H9 (cell line): ENCODE measurements at regions not wholly inside any gene's neighbourhood (a gene's known extent, or its start where the extent isn't known, plus 50 kb on each side); places are given as distances from the start of the nearest gene placed in this dataset.

Experiments
- DNase-seq: peaks from one replicate; pipeline ENCODE4 v3.0.0-alpha.2; 2017
- H2AFZ ChIP-seq: one replicate; pipeline ENCODE4 v1.6.1; 2013; ENCODE audit warnings: mild to moderate bottlenecking, low read length, control low read depth, moderate library complexity
- H2AK5ac ChIP-seq: 2 replicates; pipeline ENCODE4 v1.6.1; 2013; ENCODE audit warnings: low read length, control low read depth, mixed read lengths; ENCODE audit not compliant: insufficient read length
- H2BK120ac ChIP-seq: one replicate; pipeline ENCODE4 v1.6.1; 2013; ENCODE audit warnings: low read depth, mild to moderate bottlenecking, low read length, control low read depth, inconsistent platforms; ENCODE audit not compliant: poor library complexity, severe bottlenecking
- H2BK12ac ChIP-seq: 2 replicates; pipeline ENCODE4 v1.6.1; 2013; ENCODE audit warnings: low read length, control low read depth, mixed read lengths, low read depth; ENCODE audit not compliant: insufficient read length
- H2BK15ac ChIP-seq: 2 replicates; pipeline ENCODE4 v1.6.1; 2013; ENCODE audit warnings: low read depth, low read length, control low read depth
- H2BK20ac ChIP-seq: one replicate; pipeline ENCODE4 v1.6.1; 2013; ENCODE audit warnings: low read depth, mild to moderate bottlenecking, low read length, control low read depth, inconsistent platforms; ENCODE audit not compliant: poor library complexity, severe bottlenecking
- H2BK5ac ChIP-seq: 2 replicates; pipeline ENCODE4 v1.6.1; 2013; ENCODE audit warnings: low read length, control low read depth, mixed read lengths; ENCODE audit not compliant: insufficient read length
- H3K14ac ChIP-seq: 2 replicates; pipeline ENCODE4 v1.6.1; 2013; ENCODE audit warnings: low read length, control low read depth; ENCODE audit not compliant: insufficient read depth
- H3K18ac ChIP-seq: 2 replicates; pipeline ENCODE4 v1.6.1; 2013; ENCODE audit warnings: low read depth, mild to moderate bottlenecking, mixed read lengths, low read length, control low read depth; ENCODE audit not compliant: insufficient read length
- H3K23ac ChIP-seq: 2 replicates; pipeline ENCODE4 v1.6.1; 2013; ENCODE audit warnings: low read length, control low read depth, mixed read lengths, low read depth; ENCODE audit not compliant: insufficient read length
- H3K23me2 ChIP-seq: 2 replicates; pipeline ENCODE4 v1.6.1; 2013; ENCODE audit warnings: low read depth, mild to moderate bottlenecking, mixed read lengths, low read length, control low read depth; ENCODE audit not compliant: insufficient read length, poor library complexity, severe bottlenecking
- H3K27ac ChIP-seq: 2 replicates; pipeline ENCODE4 v1.5.1; 2013; ENCODE audit warnings: low read length, control low read depth, mixed read lengths, low read depth; ENCODE audit not compliant: insufficient read length
- H3K27me3 ChIP-seq: 2 replicates; pipeline ENCODE4 v1.6.1; 2013; ENCODE audit warnings: low read length, control low read depth, inconsistent platforms; ENCODE audit not compliant: insufficient read depth
- H3K4ac ChIP-seq: 2 replicates; pipeline ENCODE4 v1.6.1; 2013; ENCODE audit warnings: low read depth, mild to moderate bottlenecking, control low read depth, inconsistent platforms, low read length, moderate library complexity
- H3K4me1 ChIP-seq: 2 replicates; pipeline ENCODE4 v1.6.1; 2013; ENCODE audit warnings: low read length, control low read depth, inconsistent platforms; ENCODE audit not compliant: insufficient read depth
- H3K4me2 ChIP-seq: 2 replicates; pipeline ENCODE4 v1.6.1; 2013; ENCODE audit warnings: low read length, control low read depth, mixed read lengths; ENCODE audit not compliant: insufficient read length, insufficient read depth
- H3K56ac ChIP-seq: 2 replicates; pipeline ENCODE4 v1.6.1; 2013; ENCODE audit warnings: low read depth, mild to moderate bottlenecking, mixed read lengths, low read length, control low read depth; ENCODE audit not compliant: insufficient read length
- H3K79me1 ChIP-seq: 2 replicates; pipeline ENCODE4 v1.6.1; 2013; ENCODE audit warnings: low read depth, mild to moderate bottlenecking, moderate library complexity, low read length, control low read depth, inconsistent platforms; ENCODE audit not compliant: insufficient read depth, poor library complexity, severe bottlenecking
- H3K79me2 ChIP-seq: 2 replicates; pipeline ENCODE4 v1.6.1; 2013; ENCODE audit warnings: low read length, control low read depth, inconsistent platforms; ENCODE audit not compliant: insufficient read depth
- H3K9ac ChIP-seq: 2 replicates; pipeline ENCODE4 v1.6.1; 2013; ENCODE audit warnings: low read length, control low read depth, mixed read lengths; ENCODE audit not compliant: insufficient read length; ENCODE audit errors: extremely low read depth
- H3K9me3 ChIP-seq: one replicate; pipeline ENCODE4 v1.6.1; 2013; ENCODE audit warnings: low read depth, low read length, inconsistent platforms; ENCODE audit not compliant: control insufficient read depth
- H3T11ph ChIP-seq: one replicate; pipeline ENCODE4 v1.6.1; 2013; ENCODE audit warnings: mild to moderate bottlenecking, low read length, control low read depth, inconsistent platforms
- H4K20me1 ChIP-seq: one replicate; pipeline ENCODE4 v1.6.1; 2013; ENCODE audit not compliant: control insufficient read depth, insufficient read length, insufficient read depth
- H4K5ac ChIP-seq: 2 replicates; pipeline ENCODE4 v1.6.1; 2013; ENCODE audit warnings: low read depth, mild to moderate bottlenecking, mixed read lengths, low read length, control low read depth; ENCODE audit not compliant: insufficient read length
- H4K8ac ChIP-seq: replicated peaks from 2 replicates; pipeline ENCODE4 v1.6.1; 2013; ENCODE audit warnings: low read length, control low read depth, mixed read lengths, low read depth; ENCODE audit not compliant: insufficient read length
- H4K91ac ChIP-seq: 2 replicates; pipeline ENCODE4 v1.6.1; 2013; ENCODE audit warnings: low read depth, mild to moderate bottlenecking, moderate library complexity, mixed read lengths, low read length, control low read depth; ENCODE audit not compliant: insufficient read length
- H3K27ac Mint-ChIP-seq, 3 experiments: 2 replicates in 2 of 3; 3 replicates in 1 of 3; pipeline ENCODE4 v1.8.0; 2020 to 2021; ENCODE audit warnings: mixed read lengths in 3 of 3, mild to moderate bottlenecking in 1 of 3, moderate library complexity in 1 of 3
- H3K27me3 Mint-ChIP-seq: 2 replicates; pipeline ENCODE4 v1.8.0; 2021; ENCODE audit warnings: low read depth, mild to moderate bottlenecking, moderate library complexity, mixed read lengths
- H3K36me3 Mint-ChIP-seq, 3 experiments: 2 replicates in 2 of 3; 3 replicates in 1 of 3; pipeline ENCODE4 v1.8.0; 2020 to 2021; ENCODE audit warnings: low read depth in 3 of 3, mixed read lengths in 3 of 3; ENCODE audit not compliant: insufficient read depth in 1 of 3
- H3K4me1 Mint-ChIP-seq, 2 experiments: 2 replicates each; pipeline ENCODE4 v1.8.0; 2020; ENCODE audit warnings: mixed read lengths in 2 of 2
- H3K4me3 Mint-ChIP-seq, 2 experiments: 2 replicates in 1 of 2; 3 replicates in 1 of 2; pipeline ENCODE4 v1.8.0; 2020 to 2021; ENCODE audit warnings: mild to moderate bottlenecking in 2 of 2, mixed read lengths in 2 of 2, moderate library complexity in 1 of 2
- H3K9me3 Mint-ChIP-seq, 2 experiments: 2 replicates in 1 of 2; 3 replicates in 1 of 2; pipeline ENCODE4 v1.8.0; 2020; ENCODE audit warnings: mild to moderate bottlenecking in 2 of 2, mixed read lengths in 2 of 2, moderate library complexity in 1 of 2
- WGBS: extraction: QIAGEN DNeasy Blood & Tissue Kit; methylation state at CpG from one replicate; pipeline ENCODE4 v1.1.7; 2013; ENCODE audit warnings: missing lambda C conversion rate, low lambda C conversion rate, mixed read lengths; ENCODE audit not compliant: insufficient read length; ENCODE audit errors: extremely low coverage; 5-methylcytosine and 5-hydroxymethylcytosine counted together
- TF ChIP-seq, protein P1 (sequence below): fragments of 200-600 bp; sonication (generic); conservative IDR thresholded peaks from 3 replicates; pipeline ENCODE4 v1.8.0; 2021; ENCODE audit warnings: antibody characterized with exemption, mild to moderate bottlenecking

DNA sequence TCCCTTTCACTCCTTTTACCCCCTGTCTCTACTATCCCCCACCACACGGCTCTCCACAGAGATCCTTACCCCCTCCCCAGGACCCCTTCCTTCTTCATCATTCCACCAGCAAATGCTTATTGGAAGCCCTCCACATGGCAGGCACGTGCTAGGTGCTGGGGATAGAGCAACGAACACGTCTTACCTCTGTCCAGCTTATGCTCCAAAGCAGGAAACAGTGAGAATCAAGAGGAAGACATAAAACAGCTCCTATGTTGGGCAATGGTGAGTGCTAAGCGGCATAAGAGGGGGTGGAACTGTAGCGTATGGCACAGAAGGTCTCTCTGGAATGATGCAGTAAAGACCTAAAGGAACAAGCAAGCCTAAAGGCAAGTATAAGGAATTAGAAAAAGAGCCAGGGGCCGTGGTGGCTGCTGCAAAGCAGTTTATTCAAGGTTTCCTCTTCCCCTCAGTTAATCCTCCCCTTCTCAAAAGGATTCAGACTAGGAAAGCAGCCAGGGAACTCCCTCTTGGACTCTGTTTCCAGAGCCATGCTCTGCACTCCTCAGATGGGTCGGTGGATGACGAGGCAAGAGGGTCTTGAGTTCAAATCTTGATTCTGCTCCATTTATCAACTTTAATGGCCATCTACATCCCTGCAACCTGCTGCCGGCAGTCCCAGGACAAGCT is 289.4 kb downstream of the FOXO1 start:
- Histone ChIP-seq H4K91ac (no peak overlapping the region), H3K9ac (no peak overlapping the region), H2BK20ac (no peak overlapping the region), H2BK5ac (no peak overlapping the region), H2BK12ac (no peak overlapping the region), H4K20me1 (no peaks in the 10 kb centered on the region), H3K23ac (no peak overlapping the region), H3T11ph (no peak overlapping the region), H3K4me1 (no peaks in the 10 kb centered on the region), H2BK120ac (no peak overlapping the region), H4K8ac (no peak overlapping the region), H2BK15ac (no peak overlapping the region), H2AFZ (no peak overlapping the region), H3K4ac (no peak overlapping the region), H2AK5ac (no peak overlapping the region), H3K23me2 (no peaks in the 10 kb centered on the region), H3K27ac (no peak overlapping the region), H3K14ac (no peak overlapping the region), H3K9me3 (no peaks in the 10 kb centered on the region), H3K4me2 (no peak overlapping the region), H3K56ac (no peak overlapping the region), H3K18ac (no peak overlapping the region), H3K27me3 (no peaks in the 10 kb centered on the region), H3K79me1 (no peaks in the 10 kb centered on the region), H3K79me2 (no peaks in the 10 kb centered on the region), H4K5ac (no peak overlapping the region)
- peaks cover 5 to 7% of the 10 kb centered on the region in 2 experiments for H3K4me1 Mint-ChIP-seq
- H3K27me3 Mint-ChIP-seq, result peaks cover 2% of the 10 kb centered on the region; the same call in 1 of the 2 replicates
- WGBS, result no CpG with 5 or more reads among the region's 10 CpGs
- H3K9me3 Mint-ChIP-seq, result peaks cover 4 to 5% of the 10 kb centered on the region in 2 experiments; a peak in 3 of 5 replicates
- TF ChIP-seq, protein P1, sequence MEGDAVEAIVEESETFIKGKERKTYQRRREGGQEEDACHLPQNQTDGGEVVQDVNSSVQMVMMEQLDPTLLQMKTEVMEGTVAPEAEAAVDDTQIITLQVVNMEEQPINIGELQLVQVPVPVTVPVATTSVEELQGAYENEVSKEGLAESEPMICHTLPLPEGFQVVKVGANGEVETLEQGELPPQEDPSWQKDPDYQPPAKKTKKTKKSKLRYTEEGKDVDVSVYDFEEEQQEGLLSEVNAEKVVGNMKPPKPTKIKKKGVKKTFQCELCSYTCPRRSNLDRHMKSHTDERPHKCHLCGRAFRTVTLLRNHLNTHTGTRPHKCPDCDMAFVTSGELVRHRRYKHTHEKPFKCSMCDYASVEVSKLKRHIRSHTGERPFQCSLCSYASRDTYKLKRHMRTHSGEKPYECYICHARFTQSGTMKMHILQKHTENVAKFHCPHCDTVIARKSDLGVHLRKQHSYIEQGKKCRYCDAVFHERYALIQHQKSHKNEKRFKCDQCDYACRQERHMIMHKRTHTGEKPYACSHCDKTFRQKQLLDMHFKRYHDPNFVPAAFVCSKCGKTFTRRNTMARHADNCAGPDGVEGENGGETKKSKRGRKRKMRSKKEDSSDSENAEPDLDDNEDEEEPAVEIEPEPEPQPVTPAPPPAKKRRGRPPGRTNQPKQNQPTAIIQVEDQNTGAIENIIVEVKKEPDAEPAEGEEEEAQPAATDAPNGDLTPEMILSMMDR, result no peak
- H3K36me3 Mint-ChIP-seq, result no peaks in the 10 kb centered on the region; a peak in 1 of 7 replicates
- DNase-seq, result no peak
- H3K4me3 Mint-ChIP-seq, result no peak overlapping the region
- H3K27ac Mint-ChIP-seq, result no peak overlapping the region
